HL-60 (cell line): ENCODE measurements at regions not wholly inside any gene's neighbourhood (a gene's known extent, or its start where the extent isn't known, plus 50 kb on each side); places are given as distances from the start of the nearest gene placed in this dataset.

ENCODE experiments used
- DNase-seq, 2 experiments: peaks; one replicate each; pipeline ENCODE4 v3.0.0-alpha.2; 2010 to 2020; ENCODE audit warnings: low read depth in 1 of 2, low spot score in 1 of 2
- H3K27ac ChIP-seq: fragments of 250-450 bp; sonication (Bioruptor Pico); replicated peaks from 2 replicates; pipeline ENCODE4 v1.5.1; 2020; ENCODE audit warnings: mild to moderate bottlenecking, moderate library complexity
- H3K27me3 ChIP-seq: fragments of 250-450 bp; sonication (Bioruptor Pico); 2 replicates; pipeline ENCODE4 v1.5.1; 2021; ENCODE audit warnings: mild to moderate bottlenecking, moderate library complexity; ENCODE audit not compliant: insufficient read depth, poor library complexity, severe bottlenecking
- H3K4me3 ChIP-seq: replicated peaks from 2 replicates; pipeline ENCODE4 v1.5.1; 2011; ENCODE audit warnings: mild to moderate bottlenecking, control low read depth, low read length; ENCODE audit not compliant: insufficient read depth
- CTCF ChIP-seq: IDR thresholded peaks from one replicate; pipeline ENCODE4 v1.5.1; 2011; ENCODE audit warnings: low read length, control low read depth, inconsistent platforms; ENCODE audit not compliant: insufficient read depth
- GABPA ChIP-seq: IDR thresholded peaks from 2 replicates; pipeline ENCODE4 v1.6.1; 2012; ENCODE audit warnings: low read depth
- POLR2AphosphoS5 ChIP-seq: IDR thresholded peaks from 2 replicates; pipeline ENCODE4 v1.6.1; 2012; ENCODE audit warnings: low read depth
- REST ChIP-seq: IDR thresholded peaks from 2 replicates; pipeline ENCODE4 v1.6.1; 2012; ENCODE audit warnings: low read depth; ENCODE audit not compliant: insufficient replicate concordance
- SPI1 ChIP-seq: IDR thresholded peaks from 2 replicates; pipeline ENCODE4 v1.6.1; 2012; ENCODE audit warnings: low read depth, mild to moderate bottlenecking, borderline replicate concordance

- TF ChIP-seq POLR2AphosphoS5 (no peak), SPI1 (no peak), REST (no peak), GABPA (no peak), CTCF (no peak)
- no peak for DNase-seq
- no peak overlapping the region for H3K27ac ChIP-seq
- no peaks in the 10 kb centered on the region for H3K27me3 ChIP-seq
- H3K4me3 ChIP-seq = no peak overlapping the region
These were observed 765.0 kb downstream of the INHBA start for GRCh38 chr7:40937879-40938278.

GRCh38 chr7:40935435-40935834 is 767.5 kb downstream of the INHBA start:
- no peaks in the 10 kb centered on the region for H3K27me3 ChIP-seq
- no peak overlapping the region for H3K4me3 ChIP-seq
- TF ChIP-seq CTCF (no peak), POLR2AphosphoS5 (no peak), GABPA (no peak), SPI1 (no peak), REST (no peak)
- no peak for DNase-seq
- H3K27ac ChIP-seq = no peak overlapping the region

GRCh38 chr7:40923626-40924025 is 779.3 kb downstream of the INHBA start:
- TF ChIP-seq POLR2AphosphoS5 (no peak), CTCF (no peak), REST (no peak)
- no peak overlapping the region for H3K4me3 ChIP-seq
- H3K27me3 ChIP-seq = no peaks in the 10 kb centered on the region
- H3K27ac ChIP-seq = no peak overlapping the region
- no peak for DNase-seq
